NCI-H128 (cell line): ENCODE measurements at regions not wholly inside any gene's neighbourhood (a gene's known extent, or its start where the extent isn't known, plus 50 kb on each side); places are given as distances from the start of the nearest gene placed in this dataset.

Experiments used
- DNase-seq: peaks from one replicate; lab custom pipeline; 2025; ENCODE audit not compliant: unreplicated experiment; lab: John Stamatoyannopoulos, UW

- no peak for DNase-seq
Measured at GRCh38 chr1:90561103-90561783, 155.9 kb downstream of the BARHL2 start.

- no peak for DNase-seq
Measured at GRCh38 chr1:90558754-90559378, 158.2 kb downstream of the BARHL2 start.

GRCh38 chr1:90558126-90558525 lies 159.0 kb downstream of the BARHL2 start:
- DNase-seq, result no peak

GRCh38 chr1:90557706-90558105 lies 159.4 kb downstream of the BARHL2 start:
- DNase-seq, result no peak

- no peak for DNase-seq
Measured at GRCh38 chr1:90550626-90551406, 166.3 kb downstream of the BARHL2 start.

GRCh38 chr1:90544356-90544755 lies 172.7 kb downstream of the BARHL2 start:
- no peak for DNase-seq

- DNase-seq, result no peak
Measured at GRCh38 chr1:90537606-90538362, 179.3 kb downstream of the BARHL2 start.

- DNase-seq, result no peak
Measured at GRCh38 chr1:90534663-90535295, 182.3 kb downstream of the BARHL2 start.

GRCh38 chr1:90534116-90534515 lies 183.0 kb downstream of the BARHL2 start:
- no peak for DNase-seq

- DNase-seq, result no peak
Measured at GRCh38 chr1:90526954-90527353, 190.1 kb downstream of the BARHL2 start.

- no peak for DNase-seq
Measured at GRCh38 chr1:90522432-90522831, 194.7 kb downstream of the BARHL2 start.

- DNase-seq, result no peak
Measured at GRCh38 chr1:90513956-90514355, 203.1 kb downstream of the BARHL2 start.

GRCh38 chr1:90512441-90512840 lies 204.7 kb downstream of the BARHL2 start:
- DNase-seq, result no peak

GRCh38 chr1:90510143-90510542 lies 207.0 kb downstream of the BARHL2 start:
- no peak for DNase-seq

- DNase-seq, result no peak
Measured at GRCh38 chr1:90509225-90510048, 207.7 kb downstream of the BARHL2 start.

- DNase-seq, result no peak
Measured at GRCh38 chr1:90508376-90509167, 208.5 kb downstream of the BARHL2 start.

GRCh38 chr1:90507173-90507572 lies 209.9 kb downstream of the BARHL2 start:
- no peak for DNase-seq

GRCh38 chr1:90505806-90506205 lies 211.3 kb downstream of the BARHL2 start:
- DNase-seq, result no peak

GRCh38 chr1:90504509-90504908 lies 212.6 kb downstream of the BARHL2 start:
- no peak for DNase-seq
